Trophoblast cell (in vitro differentiated cells and primary cell): ENCODE measurements at regions not wholly inside any gene's neighbourhood (a gene's known extent, or its start where the extent isn't known, plus 50 kb on each side); places are given as distances from the start of the nearest gene placed in this dataset.
"Not testable (repeated sequence)": the region's sequence is repeated elsewhere in the genome, so short reads cannot be mapped to it uniquely, and the experiment has no call there.

Experiments
- DNase-seq, 2 donors: peaks; one replicate each; pipeline ENCODE4 v3.0.0-alpha.2; 2016
- H2AFZ ChIP-seq: 2 replicates; pipeline ENCODE4 v1.6.1; 2013; ENCODE audit warnings: low read length, moderate library complexity, mild to moderate bottlenecking; ENCODE audit not compliant: insufficient read depth, poor library complexity
- H2AK5ac ChIP-seq: 2 replicates; pipeline ENCODE4 v1.6.1; 2013; ENCODE audit warnings: mild to moderate bottlenecking, low read length
- H2BK120ac ChIP-seq: 2 replicates; pipeline ENCODE4 v1.6.1; 2013; ENCODE audit warnings: low read length, mild to moderate bottlenecking, moderate library complexity; ENCODE audit not compliant: insufficient read depth, poor library complexity
- H2BK12ac ChIP-seq: 2 replicates; pipeline ENCODE4 v1.6.1; 2013; ENCODE audit warnings: mild to moderate bottlenecking, low read length, moderate library complexity
- H2BK5ac ChIP-seq: 2 replicates; pipeline ENCODE4 v1.6.1; 2013; ENCODE audit warnings: low read length, low read depth, moderate library complexity, mild to moderate bottlenecking; ENCODE audit not compliant: poor library complexity
- H3K14ac ChIP-seq: 2 replicates; pipeline ENCODE4 v1.6.1; 2013; ENCODE audit warnings: mild to moderate bottlenecking, low read length
- H3K18ac ChIP-seq: 2 replicates; pipeline ENCODE4 v1.6.1; 2013; ENCODE audit warnings: mild to moderate bottlenecking, low read length
- H3K23ac ChIP-seq: 2 replicates; pipeline ENCODE4 v1.6.1; 2013; ENCODE audit warnings: low read length
- H3K27ac ChIP-seq: 2 replicates; pipeline ENCODE4 v1.5.1; 2013; ENCODE audit warnings: low read depth, mild to moderate bottlenecking, inconsistent platforms, low read length, moderate library complexity
- H3K27me3 ChIP-seq: 2 replicates; pipeline ENCODE4 v1.6.1; 2013; ENCODE audit warnings: inconsistent platforms, mild to moderate bottlenecking, low read length, moderate library complexity; ENCODE audit not compliant: insufficient read depth
- H3K36me3 ChIP-seq, 2 experiments: 1 replicate in 1 of 2; 2 replicates in 1 of 2; pipeline ENCODE4 v1.6.1; 2013; ENCODE audit warnings: low read length in 2 of 2, mild to moderate bottlenecking in 2 of 2, moderate library complexity in 1 of 2; ENCODE audit not compliant: insufficient read depth in 2 of 2, control insufficient read depth in 1 of 2
- H3K4ac ChIP-seq: 2 replicates; pipeline ENCODE4 v1.6.1; 2013; ENCODE audit warnings: low read depth, mild to moderate bottlenecking, low read length, moderate library complexity
- H3K4me1 ChIP-seq, 2 experiments: 1 replicate in 1 of 2; 2 replicates in 1 of 2; pipeline ENCODE4 v1.6.1; 2013; ENCODE audit warnings: low read length in 2 of 2, mild to moderate bottlenecking in 2 of 2, moderate library complexity in 1 of 2; ENCODE audit not compliant: insufficient read depth in 2 of 2, control insufficient read depth in 1 of 2
- H3K4me2 ChIP-seq: 2 replicates; pipeline ENCODE4 v1.6.1; 2013; ENCODE audit warnings: inconsistent platforms, mild to moderate bottlenecking, low read length, moderate library complexity
- H3K4me3 ChIP-seq: 2 replicates; pipeline ENCODE4 v1.5.1; 2013; ENCODE audit warnings: mild to moderate bottlenecking, low read depth, low read length, inconsistent platforms
- H3K79me1 ChIP-seq: one replicate; pipeline ENCODE4 v1.6.1; 2013; ENCODE audit warnings: low read length
- H3K79me2 ChIP-seq: 2 replicates; pipeline ENCODE4 v1.6.1; 2013; ENCODE audit warnings: low read length, mild to moderate bottlenecking; ENCODE audit not compliant: control insufficient read depth, insufficient read depth, poor library complexity
- H3K9ac ChIP-seq: 2 replicates; pipeline ENCODE4 v1.6.1; 2013; ENCODE audit warnings: mild to moderate bottlenecking, low read length
- H3K9me3 ChIP-seq: 2 replicates; pipeline ENCODE4 v1.6.1; 2013; ENCODE audit warnings: low read depth, mild to moderate bottlenecking, control low read depth, inconsistent platforms, low read length; ENCODE audit not compliant: insufficient read depth
- H4K12ac ChIP-seq: 2 replicates; pipeline ENCODE4 v1.6.1; 2013; ENCODE audit warnings: low read depth, mild to moderate bottlenecking, low read length, moderate library complexity
- H4K8ac ChIP-seq: 2 replicates; pipeline ENCODE4 v1.6.1; 2013; ENCODE audit warnings: low read depth, mild to moderate bottlenecking, low read length, moderate library complexity
- H4K91ac ChIP-seq: one replicate; pipeline ENCODE4 v1.6.1; 2013; ENCODE audit warnings: low read depth, mild to moderate bottlenecking, low read length, moderate library complexity
- WGBS: extraction: QIAGEN DNeasy Blood & Tissue Kit; methylation state at CpG from one replicate; pipeline ENCODE4 v1.1.7; 2013; ENCODE audit warnings: missing lambda C conversion rate; ENCODE audit not compliant: insufficient read length, insufficient coverage; ENCODE audit errors: extremely low coverage; 5-methylcytosine and 5-hydroxymethylcytosine counted together

GRCh38 chr9:65405766-65406165 lies 120.8 kb upstream of the FOXD4L5 start:
- H3K4me1 ChIP-seq, H3K79me1 ChIP-seq, H3K23ac ChIP-seq, H3K27me3 ChIP-seq, H3K4me3 ChIP-seq, H3K9ac ChIP-seq, H3K18ac ChIP-seq, H3K36me3 ChIP-seq, H3K14ac ChIP-seq, H2BK5ac ChIP-seq, H4K8ac ChIP-seq, H3K4ac ChIP-seq, H4K12ac ChIP-seq, H2AFZ ChIP-seq, H2BK12ac ChIP-seq, H3K4me2 ChIP-seq, H3K79me2 ChIP-seq, DNase-seq, H2BK120ac ChIP-seq, H3K27ac ChIP-seq, H2AK5ac ChIP-seq, H4K91ac ChIP-seq: not testable (repeated sequence)
- WGBS, result no CpG with 5 or more reads among the region's 11 CpGs
- peaks cover 53% of the 10 kb centered on the region for H3K9me3 ChIP-seq

GRCh38 chr9:65405253-65405652 lies 120.2 kb upstream of the FOXD4L5 start:
- Histone ChIP-seq H4K91ac (no peak overlapping the region), H2BK120ac (no peak overlapping the region), H3K23ac (no peak overlapping the region), H3K18ac (no peak overlapping the region), H3K36me3 (no peaks in the 10 kb centered on the region), H3K14ac (no peak overlapping the region), H3K79me1 (no peaks in the 10 kb centered on the region), H3K27me3 (no peaks in the 10 kb centered on the region), H4K12ac (no peak overlapping the region), H2BK12ac (no peak overlapping the region), H3K9ac (no peak overlapping the region), H3K27ac (no peak overlapping the region), H2BK5ac (no peak overlapping the region), H3K4me1 (no peaks in the 10 kb centered on the region), H3K4me2 (no peak overlapping the region), H3K4ac (no peak overlapping the region), H4K8ac (no peak overlapping the region), H3K79me2 (no peaks in the 10 kb centered on the region), H3K4me3 (no peak overlapping the region), H2AK5ac (no peak overlapping the region), H2AFZ (no peak overlapping the region), H3K9me3 (peaks cover 49% of the 10 kb centered on the region)
- no peak for DNase-seq
- no CpG with 5 or more reads among the region's 6 CpGs for WGBS

- no CpG with 5 or more reads among the region's 11 CpGs for WGBS
- Histone ChIP-seq H3K4ac (no peak overlapping the region), H4K12ac (no peak overlapping the region), H3K9ac (no peak overlapping the region), H2BK12ac (no peak overlapping the region), H3K79me1 (no peaks in the 10 kb centered on the region), H3K4me3 (no peak overlapping the region), H2AFZ (no peak overlapping the region), H4K91ac (no peak overlapping the region), H2AK5ac (no peak overlapping the region), H3K9me3 (peaks cover 41% of the 10 kb centered on the region), H4K8ac (no peak overlapping the region), H3K23ac (no peak overlapping the region), H3K4me2 (no peak overlapping the region), H3K18ac (no peak overlapping the region), H3K27ac (no peak overlapping the region), H2BK5ac (no peak overlapping the region), H3K14ac (no peak overlapping the region), H2BK120ac (no peak overlapping the region), H3K79me2 (no peaks in the 10 kb centered on the region), H3K36me3 (no peaks in the 10 kb centered on the region), H3K4me1 (no peaks in the 10 kb centered on the region), H3K27me3 (no peaks in the 10 kb centered on the region)
- no peak for DNase-seq
Observed at GRCh38 chr9:65404232-65405006, 119.4 kb upstream of the FOXD4L5 start.

DNA sequence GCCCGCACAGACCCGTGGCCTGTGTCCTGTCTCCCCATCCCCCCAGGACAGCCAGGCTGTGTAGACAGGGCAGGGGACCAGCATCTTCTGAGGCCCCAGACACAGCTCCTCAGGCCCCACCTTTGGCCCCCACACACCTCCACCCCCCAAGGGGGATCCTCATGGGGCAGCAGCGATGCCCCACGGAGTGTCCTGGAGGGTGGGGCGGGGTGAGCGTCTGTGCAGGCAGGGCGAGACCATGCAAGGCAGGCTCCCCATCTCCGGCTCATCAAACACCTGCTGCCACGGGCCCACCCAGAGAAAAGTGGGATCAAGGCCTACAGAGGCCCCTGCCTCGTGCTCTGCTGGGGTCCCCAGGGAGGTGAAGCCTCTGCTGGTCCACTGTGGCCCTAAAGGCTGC lies 118.7 kb upstream of the FOXD4L5 start:
- H2BK120ac ChIP-seq, result no peak overlapping the region
- H3K14ac ChIP-seq, result no peak overlapping the region
- H3K27ac ChIP-seq, result no peak overlapping the region
- H3K18ac ChIP-seq, result no peak overlapping the region
- no peaks in the 10 kb centered on the region for H3K79me1 ChIP-seq
- no peak overlapping the region for H2AK5ac ChIP-seq
- H3K23ac ChIP-seq, result no peak overlapping the region
- no peak overlapping the region for H2AFZ ChIP-seq
- no peak overlapping the region for H3K4ac ChIP-seq
- no peaks in the 10 kb centered on the region for H3K79me2 ChIP-seq
- H4K12ac ChIP-seq, result no peak overlapping the region
- DNase-seq, result no peak
- H3K4me1 ChIP-seq, result no peaks in the 10 kb centered on the region
- peaks cover 38% of the 10 kb centered on the region for H3K9me3 ChIP-seq
- H2BK12ac ChIP-seq, result no peak overlapping the region
- H4K91ac ChIP-seq, result no peak overlapping the region
- H3K9ac ChIP-seq, result no peak overlapping the region
- no peak overlapping the region for H3K4me2 ChIP-seq
- WGBS, result no CpG with 5 or more reads among the region's 10 CpGs
- no peak overlapping the region for H4K8ac ChIP-seq
- no peaks in the 10 kb centered on the region for H3K36me3 ChIP-seq
- H3K27me3 ChIP-seq, result no peaks in the 10 kb centered on the region
- H2BK5ac ChIP-seq, result no peak overlapping the region
- H3K4me3 ChIP-seq, result no peak overlapping the region
